Activated CD4-positive, alpha-beta T cell treated with anti-CD3 and anti-CD28 coated beads for 36 hours (primary cell): ENCODE measurements at regions not wholly inside any gene's neighbourhood (a gene's known extent, or its start where the extent isn't known, plus 50 kb on each side); places are given as distances from the start of the nearest gene placed in this dataset.

Source experiments
- ATAC-seq: fragments of 200-7000 bp; cut with Tn5 transposase; one replicate; pipeline ENCODE4 v1.10.0; 2021; ENCODE audit warnings: mild to moderate bottlenecking, moderate library complexity
- CTCF ChIA-PET: fragments of 350-600 bp; sonication (Branson Sonifier 250); formaldehyde crosslinking; loops from one replicate; lab custom pipeline; 2021; ENCODE audit warnings: antibody characterized with exemption; lab: Charles Lee
- POLR2A ChIA-PET: fragments of 350-600 bp; sonication (Branson Sonifier 250); formaldehyde crosslinking; loops from one replicate; lab custom pipeline; 2021; ENCODE audit warnings: antibody characterized with exemption, inconsistent platforms; lab: Charles Lee
- DNase-seq: peaks from one replicate; pipeline ENCODE4 v3.0.0-alpha.2; 2020
- H3K27ac Mint-ChIP-seq: one replicate; pipeline ENCODE4 v1.8.0; 2021; ENCODE audit warnings: mixed read lengths
- H3K27me3 Mint-ChIP-seq: one replicate; pipeline ENCODE4 v1.8.0; 2021; ENCODE audit warnings: mixed read lengths
- H3K36me3 Mint-ChIP-seq: one replicate; pipeline ENCODE4 v1.8.0; 2021; ENCODE audit warnings: low read depth, mixed read lengths
- H3K4me1 Mint-ChIP-seq: one replicate; pipeline ENCODE4 v1.8.0; 2021; ENCODE audit warnings: mixed read lengths
- H3K4me3 Mint-ChIP-seq: one replicate; pipeline ENCODE4 v1.8.0; 2021; ENCODE audit warnings: mild to moderate bottlenecking, moderate library complexity, mixed read lengths
- H3K9me3 Mint-ChIP-seq: one replicate; pipeline ENCODE4 v1.8.0; 2021; ENCODE audit warnings: low read depth, mixed read lengths
- intact Hi-C, 2 experiments: fragments of 100-400 bp; cut with DNase I in 1 of 2; cut with micrococcal nuclease in 1 of 2; formaldehyde crosslinking; loops; one replicate each; pipeline versions ENCODE4 v1.14.2 to v1.15.1; 2022 to 2024; cut with DNase I, micrococcal nuclease

DNA sequence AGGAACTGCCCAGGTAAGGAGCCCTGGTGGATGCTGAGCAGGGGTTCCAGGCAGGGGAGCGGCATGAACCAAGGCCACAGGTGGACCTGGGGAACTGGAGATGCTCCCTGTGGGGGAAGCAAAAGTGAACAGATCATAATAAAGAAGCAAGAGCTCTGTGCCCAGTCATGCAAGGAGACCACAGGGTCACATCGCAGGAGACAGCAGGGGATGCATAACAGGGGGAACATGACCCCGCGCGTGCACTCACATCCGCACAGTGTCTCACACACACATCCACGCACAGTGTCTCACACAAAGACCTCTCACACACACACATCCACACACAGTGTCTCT lies 473.3 kb upstream of the HS6ST1 start:
- no peak for DNase-seq
- intact Hi-C loops: no loop called here
- H3K27ac Mint-ChIP-seq: no peak overlapping the region
- H3K4me3 Mint-ChIP-seq: no peak overlapping the region
- ATAC-seq: no peak
- ChIA-PET CTCF (no interaction called here), POLR2A (no interaction called here)
- H3K36me3 Mint-ChIP-seq: no peaks in the 10 kb centered on the region
- H3K9me3 Mint-ChIP-seq: peaks cover 9% of the 10 kb centered on the region
- H3K27me3 Mint-ChIP-seq: no peaks in the 10 kb centered on the region
- no peaks in the 10 kb centered on the region for H3K4me1 Mint-ChIP-seq

DNA sequence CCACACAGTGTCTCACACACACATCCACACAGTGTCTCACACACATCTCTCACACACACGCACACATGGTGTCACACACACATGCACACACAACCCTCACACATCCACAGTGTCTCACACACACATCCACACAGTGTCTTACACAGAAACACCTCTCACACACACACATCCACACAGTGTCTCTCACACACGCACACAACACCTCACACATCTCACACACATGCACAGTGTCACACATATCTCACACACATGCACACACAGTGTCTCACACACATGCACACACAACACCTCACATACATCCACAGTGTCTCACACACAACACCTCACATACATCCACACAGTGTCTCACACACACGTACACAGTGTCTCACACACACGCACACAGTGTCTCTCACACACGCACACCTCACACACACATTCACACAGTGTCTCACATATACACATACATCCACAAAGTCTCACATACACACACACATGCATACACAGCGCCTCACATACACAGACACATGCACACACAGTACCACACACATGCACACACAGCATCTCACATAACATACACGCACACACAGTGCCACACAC lies 473.9 kb upstream of the HS6ST1 start:
- peaks cover 9% of the 10 kb centered on the region for H3K9me3 Mint-ChIP-seq
- no peaks in the 10 kb centered on the region for H3K27me3 Mint-ChIP-seq
- no peaks in the 10 kb centered on the region for H3K36me3 Mint-ChIP-seq
- DNase-seq (no peak), ATAC-seq (no peak)
- intact Hi-C loops: no loop called here
- H3K27ac Mint-ChIP-seq: no peak overlapping the region
- no peak overlapping the region for H3K4me3 Mint-ChIP-seq
- POLR2A ChIA-PET: no interaction called here
- no peaks in the 10 kb centered on the region for H3K4me1 Mint-ChIP-seq
- CTCF ChIA-PET: no interaction called here

DNA sequence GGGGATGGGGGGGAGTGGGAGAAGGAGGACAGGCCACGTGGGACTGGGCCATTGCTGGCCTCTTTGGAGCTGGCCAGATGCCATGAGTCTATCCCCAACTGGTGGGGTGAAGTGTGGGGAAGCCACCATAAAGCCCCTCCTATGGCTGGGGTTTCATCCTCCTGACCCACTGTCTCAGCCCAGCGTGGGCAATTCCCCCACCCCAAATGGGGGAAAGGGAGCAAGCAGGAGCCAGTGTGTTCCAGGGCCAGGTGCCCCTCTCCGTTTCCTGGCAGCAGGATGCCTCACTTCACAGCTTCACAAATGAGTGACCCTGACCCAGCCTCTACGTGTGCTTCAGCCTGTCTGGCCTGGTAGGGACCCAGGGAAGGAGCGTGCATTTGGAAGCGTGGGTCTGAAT lies 474.7 kb upstream of the HS6ST1 start:
- intact Hi-C loops: no loop called here
- Mint-ChIP-seq H3K27ac (no peak overlapping the region), H3K9me3 (peaks cover 7% of the 10 kb centered on the region), H3K27me3 (no peaks in the 10 kb centered on the region), H3K4me1 (no peaks in the 10 kb centered on the region), H3K36me3 (no peaks in the 10 kb centered on the region), H3K4me3 (no peak overlapping the region)
- ChIA-PET CTCF (no interaction called here), POLR2A (no interaction called here)
- ATAC-seq (no peak), DNase-seq (no peak)

DNA sequence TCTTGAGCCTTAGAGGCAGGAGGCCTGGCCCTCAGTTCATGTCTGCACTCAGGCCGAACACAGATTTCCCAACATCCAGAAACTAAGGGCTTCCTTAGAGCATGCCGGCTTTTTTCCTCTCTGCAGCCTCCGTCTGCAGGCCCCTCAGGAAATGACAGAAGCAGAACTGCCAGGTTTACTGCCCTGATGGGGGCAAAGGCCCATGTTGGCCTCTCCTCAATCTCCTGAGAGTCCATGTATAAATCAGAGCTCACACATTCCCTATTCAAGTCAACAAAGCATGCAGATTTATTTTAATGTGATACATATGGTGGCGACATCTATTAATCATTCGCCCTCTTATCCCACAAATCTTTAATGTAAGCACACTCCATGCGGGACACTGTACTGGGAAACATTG lies 475.6 kb upstream of the HS6ST1 start:
- H3K27me3 Mint-ChIP-seq: no peaks in the 10 kb centered on the region
- CTCF ChIA-PET: no interaction called here

DNA sequence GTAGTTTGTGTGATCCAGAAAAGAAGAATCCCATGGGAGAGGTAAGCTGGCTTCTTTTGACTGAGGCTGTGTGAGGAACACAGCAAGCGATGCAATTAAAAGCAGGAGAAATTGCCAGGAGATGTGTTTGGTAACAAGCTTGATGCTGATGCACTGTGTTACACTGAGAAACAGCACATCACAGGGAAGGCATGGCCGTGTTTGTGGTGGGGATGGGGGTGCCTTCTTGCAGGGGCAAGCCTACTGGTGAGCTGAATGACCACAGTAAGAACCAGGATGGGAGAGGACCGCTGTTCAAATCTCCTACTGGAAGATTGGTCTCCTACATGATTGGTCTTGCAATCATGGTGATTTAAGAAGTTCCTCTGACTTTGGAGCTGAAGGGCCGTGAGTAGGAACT lies 477.7 kb upstream of the HS6ST1 start:
- H3K36me3 Mint-ChIP-seq: no peaks in the 10 kb centered on the region
- H3K9me3 Mint-ChIP-seq: no peaks in the 10 kb centered on the region
- DNase-seq: no peak
- no peaks in the 10 kb centered on the region for H3K27me3 Mint-ChIP-seq
- ChIA-PET POLR2A (no interaction called here), CTCF (no interaction called here)
- no peak for ATAC-seq
- intact Hi-C loops: no loop called here
- no peak overlapping the region for H3K4me3 Mint-ChIP-seq
- no peaks in the 10 kb centered on the region for H3K4me1 Mint-ChIP-seq
- H3K27ac Mint-ChIP-seq: no peak overlapping the region

More for the DNA sequence above, 475.6 kb upstream of the HS6ST1 start:
- ATAC-seq (no peak), DNase-seq (no peak)
- Mint-ChIP-seq H3K27ac (no peak overlapping the region), H3K4me1 (no peaks in the 10 kb centered on the region), H3K36me3 (no peaks in the 10 kb centered on the region), H3K9me3 (no peaks in the 10 kb centered on the region), H3K4me3 (no peak overlapping the region)
- intact Hi-C loops: no loop called here
- POLR2A ChIA-PET: no interaction called here

DNA sequence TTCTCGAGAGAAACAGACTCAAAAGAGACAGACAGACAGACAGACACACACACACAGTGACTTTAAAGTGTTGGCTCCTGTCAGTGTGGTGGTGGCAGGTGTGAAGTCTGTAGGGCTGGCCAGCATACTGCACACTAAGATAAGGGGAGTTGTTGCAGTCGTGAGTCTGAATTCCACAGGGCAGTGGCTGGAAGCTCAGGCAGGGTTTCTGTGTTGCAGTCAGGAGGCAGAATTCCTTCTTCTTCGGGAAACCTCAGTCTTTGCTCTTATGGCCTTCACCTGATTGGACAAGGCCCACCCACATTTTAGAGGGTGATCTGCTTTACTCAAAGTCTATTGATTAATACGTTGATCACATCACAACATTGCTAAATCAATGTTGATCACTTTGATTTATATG lies 478.4 kb upstream of the HS6ST1 start:
- Mint-ChIP-seq H3K27ac (no peak overlapping the region), H3K9me3 (no peaks in the 10 kb centered on the region), H3K4me3 (no peak overlapping the region), H3K4me1 (no peaks in the 10 kb centered on the region), H3K27me3 (no peaks in the 10 kb centered on the region), H3K36me3 (no peaks in the 10 kb centered on the region)
- ATAC-seq: no peak
- CTCF ChIA-PET: no interaction called here
- intact Hi-C loops: no loop called here
- no peak for DNase-seq
- POLR2A ChIA-PET: no interaction called here

DNA sequence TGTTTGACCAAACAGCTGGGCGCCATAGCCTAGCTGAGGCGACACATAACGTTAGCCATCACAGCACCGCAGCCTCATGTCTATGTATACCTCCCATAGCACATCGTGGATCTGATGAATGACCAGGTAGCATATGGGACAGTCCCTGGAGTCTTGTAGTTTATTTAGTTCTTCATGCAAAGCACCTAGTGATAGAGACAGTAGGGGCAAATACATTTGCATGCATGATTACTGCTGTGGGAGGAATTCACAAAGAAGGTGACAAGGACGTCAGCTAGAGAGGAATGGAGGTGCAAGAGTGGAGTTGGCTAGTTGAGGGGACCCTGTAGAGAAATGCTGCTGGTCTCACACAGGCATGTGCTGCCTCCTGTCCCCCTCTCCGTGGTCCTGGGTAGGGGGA lies 478.9 kb upstream of the HS6ST1 start:
- CTCF ChIA-PET: no interaction called here
- H3K27ac Mint-ChIP-seq: no peak overlapping the region

DNA sequence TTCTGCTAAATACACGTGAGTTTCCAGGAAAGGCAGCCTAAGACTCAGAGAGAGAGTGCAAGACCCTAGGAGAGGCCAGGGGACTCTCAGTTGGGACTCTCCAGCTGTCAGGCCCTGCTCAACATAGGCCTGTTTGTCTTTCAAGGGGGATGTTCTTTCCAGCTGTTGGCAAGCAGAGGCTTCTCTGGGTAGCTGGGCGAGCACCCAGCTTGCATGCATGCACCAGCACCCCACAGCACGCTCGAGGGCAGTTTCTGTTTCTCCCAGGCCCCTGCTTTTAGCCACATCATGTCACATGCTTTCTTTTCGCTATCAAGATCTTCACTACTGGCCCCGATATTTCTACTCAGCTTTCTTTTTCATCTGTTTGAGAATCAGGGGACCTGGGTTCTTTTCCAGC lies 479.3 kb upstream of the HS6ST1 start:
- intact Hi-C loops: no loop called here
- no peaks in the 10 kb centered on the region for H3K4me1 Mint-ChIP-seq
- no peaks in the 10 kb centered on the region for H3K27me3 Mint-ChIP-seq

More for the DNA sequence above, 478.9 kb upstream of the HS6ST1 start:
- POLR2A ChIA-PET: no interaction called here
- Mint-ChIP-seq H3K4me3 (no peak overlapping the region), H3K27me3 (no peaks in the 10 kb centered on the region), H3K36me3 (no peaks in the 10 kb centered on the region), H3K4me1 (no peaks in the 10 kb centered on the region), H3K9me3 (no peaks in the 10 kb centered on the region)
- DNase-seq (no peak), ATAC-seq (no peak)
- intact Hi-C loops: no loop called here

DNA sequence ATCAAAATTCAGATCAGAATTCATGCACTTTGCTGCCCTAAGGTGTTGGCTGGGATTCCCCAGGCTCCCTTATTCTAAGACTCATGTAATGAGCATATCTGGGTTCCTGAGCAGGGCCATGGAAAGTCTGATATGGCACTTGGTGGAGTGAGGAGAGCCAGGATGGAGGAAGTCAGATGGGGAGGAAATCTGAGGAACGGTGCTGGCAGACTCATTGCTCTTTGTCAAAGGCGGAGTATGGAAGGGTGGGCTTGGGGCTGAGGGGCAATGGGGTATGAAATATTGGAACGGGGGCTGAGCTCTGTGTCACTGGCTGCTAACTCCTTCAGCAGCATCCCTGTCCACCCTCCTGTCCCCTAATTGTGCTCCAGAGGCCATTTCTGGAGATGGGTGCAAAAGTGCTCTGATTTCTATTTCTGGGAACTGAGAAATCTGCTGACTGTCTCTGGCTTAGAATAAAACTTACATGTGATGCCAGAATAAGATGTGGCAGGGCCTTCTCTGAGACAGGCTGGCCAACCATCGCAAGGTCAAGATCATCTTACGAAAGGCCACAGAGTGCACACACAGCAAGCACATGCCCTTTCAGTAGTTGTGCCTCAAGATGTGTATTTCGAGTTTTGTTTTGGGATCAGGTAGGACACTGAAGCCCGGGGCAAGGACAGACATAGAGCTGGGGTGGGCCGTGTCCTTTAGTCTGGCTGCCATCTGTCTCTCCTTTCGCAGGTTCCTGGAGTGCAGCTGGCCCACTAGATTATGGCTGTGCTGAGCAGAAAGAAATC lies 480.0 kb upstream of the HS6ST1 start:
- DNase-seq (no peak), ATAC-seq (no peak)
- H3K27ac Mint-ChIP-seq: no peak overlapping the region
- intact Hi-C loops: no loop called here
- no peak overlapping the region for H3K4me3 Mint-ChIP-seq
- H3K36me3 Mint-ChIP-seq: no peaks in the 10 kb centered on the region
- no peaks in the 10 kb centered on the region for H3K9me3 Mint-ChIP-seq
- H3K27me3 Mint-ChIP-seq: no peaks in the 10 kb centered on the region
- POLR2A ChIA-PET: no interaction called here
- no peaks in the 10 kb centered on the region for H3K4me1 Mint-ChIP-seq
- CTCF ChIA-PET: no interaction called here

More for the DNA sequence above, 479.3 kb upstream of the HS6ST1 start:
- DNase-seq (no peak), ATAC-seq (no peak)
- no peak overlapping the region for H3K4me3 Mint-ChIP-seq
- no peak overlapping the region for H3K27ac Mint-ChIP-seq
- H3K9me3 Mint-ChIP-seq: no peaks in the 10 kb centered on the region
- CTCF ChIA-PET: no interaction called here
- no peaks in the 10 kb centered on the region for H3K36me3 Mint-ChIP-seq
- POLR2A ChIA-PET: no interaction called here

DNA sequence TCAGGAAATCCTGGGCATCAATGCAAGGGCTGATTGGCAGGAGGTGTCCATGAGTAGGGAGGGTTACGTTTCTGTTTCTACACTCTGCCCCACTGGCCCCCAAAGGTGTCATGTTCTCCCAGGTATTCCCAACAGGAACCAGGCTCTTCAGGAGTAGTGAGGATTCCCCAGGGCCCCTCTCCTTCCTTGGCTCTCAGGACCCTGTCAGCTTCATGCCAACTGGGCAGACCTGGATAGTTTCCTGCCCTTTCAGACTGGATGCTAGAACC lies 480.6 kb upstream of the HS6ST1 start:
- intact Hi-C loops: no loop called here
- DNase-seq (no peak), ATAC-seq (no peak)
- CTCF ChIA-PET: no interaction called here
- Mint-ChIP-seq H3K9me3 (no peaks in the 10 kb centered on the region), H3K4me1 (no peaks in the 10 kb centered on the region), H3K27me3 (no peaks in the 10 kb centered on the region), H3K27ac (no peak overlapping the region), H3K36me3 (no peaks in the 10 kb centered on the region), H3K4me3 (no peak overlapping the region)
- POLR2A ChIA-PET: no interaction called here

DNA sequence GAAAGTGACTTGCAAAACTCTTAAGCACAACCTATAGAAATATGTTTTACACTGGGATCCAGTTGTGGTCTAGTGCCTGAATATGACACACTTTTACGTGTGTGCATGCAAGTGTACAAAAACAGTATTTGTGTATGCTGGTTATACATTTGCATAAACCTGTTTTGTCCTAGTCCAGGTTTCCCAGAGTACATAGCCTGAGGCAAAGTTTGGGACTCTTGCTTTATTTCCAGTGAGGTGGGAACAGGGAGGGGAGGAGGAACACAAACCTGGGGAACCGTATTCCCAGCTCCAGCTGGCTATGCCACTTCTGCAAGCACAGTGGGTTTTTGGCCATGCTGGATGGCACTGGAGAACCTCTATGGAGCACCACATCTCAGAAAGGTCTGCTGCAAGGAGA lies 481.1 kb upstream of the HS6ST1 start:
- Mint-ChIP-seq H3K4me3 (no peak overlapping the region), H3K27me3 (no peaks in the 10 kb centered on the region)

DNA sequence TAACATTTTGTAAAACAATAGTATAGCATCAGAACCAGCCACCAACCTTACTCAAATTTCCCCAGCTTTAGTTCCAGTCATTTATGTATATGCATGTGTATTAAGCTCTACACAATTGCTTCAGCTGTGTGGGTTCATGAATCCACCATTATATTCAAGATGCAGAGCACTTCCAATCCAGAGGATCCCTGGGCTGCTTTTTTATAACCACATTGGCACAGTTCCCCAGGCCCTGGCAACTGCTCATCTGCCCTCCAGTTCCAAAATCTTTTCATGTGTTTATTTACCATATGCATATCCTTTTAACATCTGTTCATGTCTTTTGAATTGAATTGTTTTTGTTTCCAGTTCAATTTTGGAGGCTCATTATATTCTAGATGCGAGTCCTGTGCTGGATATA lies 482.9 kb upstream of the HS6ST1 start:
- H3K36me3 Mint-ChIP-seq: no peaks in the 10 kb centered on the region
- CTCF ChIA-PET: no interaction called here
- no peaks in the 10 kb centered on the region for H3K27me3 Mint-ChIP-seq
- POLR2A ChIA-PET: no interaction called here
- H3K4me3 Mint-ChIP-seq: no peak overlapping the region
- no peak overlapping the region for H3K27ac Mint-ChIP-seq
- DNase-seq: no peak
- no peaks in the 10 kb centered on the region for H3K9me3 Mint-ChIP-seq
- H3K4me1 Mint-ChIP-seq: no peaks in the 10 kb centered on the region
- intact Hi-C loops: no loop called here
- ATAC-seq: no peak

More for the DNA sequence above, 481.1 kb upstream of the HS6ST1 start:
- H3K27ac Mint-ChIP-seq: no peak overlapping the region
- no peaks in the 10 kb centered on the region for H3K9me3 Mint-ChIP-seq
- intact Hi-C loops: no loop called here
- DNase-seq (no peak), ATAC-seq (no peak)
- CTCF ChIA-PET: no interaction called here
- no peaks in the 10 kb centered on the region for H3K36me3 Mint-ChIP-seq
- H3K4me1 Mint-ChIP-seq: no peaks in the 10 kb centered on the region
- POLR2A ChIA-PET: no interaction called here
